NCI-H2227 (cell line): ENCODE measurements at regions not wholly inside any gene's neighbourhood (a gene's known extent, or its start where the extent isn't known, plus 50 kb on each side); places are given as distances from the start of the nearest gene placed in this dataset.
A peak's percentile ranks its signal among the peaks of the same experiment; 100 is the strongest.
"Not testable (repeated sequence)": the region's sequence is repeated elsewhere in the genome, so short reads cannot be mapped to it uniquely, and the experiment has no call there.

ENCODE experiments used
- DNase-seq: peaks from one replicate; lab custom pipeline; 2025; ENCODE audit not compliant: unreplicated experiment; lab: John Stamatoyannopoulos, UW

DNA sequence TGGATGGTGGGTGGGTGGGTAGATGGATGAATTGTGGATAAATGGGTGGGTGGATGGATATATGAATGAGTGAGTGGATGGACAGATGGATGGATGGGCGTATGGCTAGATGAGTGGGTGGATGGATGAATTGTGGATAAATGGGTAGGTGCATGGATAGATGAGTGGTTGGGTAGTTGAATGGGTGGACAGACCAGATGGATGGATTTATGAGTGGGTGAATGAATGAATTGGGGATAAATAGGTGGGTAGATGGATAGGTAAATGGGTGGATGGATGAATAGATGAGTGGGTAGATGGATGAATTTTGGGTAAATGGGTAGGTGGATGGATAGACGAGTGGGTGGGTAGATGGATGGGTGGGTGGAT is 108.7 kb downstream of the NPIPB11 start:
- DNase-seq, result not testable (repeated sequence)

- not testable (repeated sequence) for DNase-seq
These were observed 109.2 kb downstream of the NPIPB11 start for GRCh38 chr16:29297144-29297808.

GRCh38 chr16:29296176-29296575 is 110.3 kb downstream of the NPIPB11 start:
- not testable (repeated sequence) for DNase-seq

DNA sequence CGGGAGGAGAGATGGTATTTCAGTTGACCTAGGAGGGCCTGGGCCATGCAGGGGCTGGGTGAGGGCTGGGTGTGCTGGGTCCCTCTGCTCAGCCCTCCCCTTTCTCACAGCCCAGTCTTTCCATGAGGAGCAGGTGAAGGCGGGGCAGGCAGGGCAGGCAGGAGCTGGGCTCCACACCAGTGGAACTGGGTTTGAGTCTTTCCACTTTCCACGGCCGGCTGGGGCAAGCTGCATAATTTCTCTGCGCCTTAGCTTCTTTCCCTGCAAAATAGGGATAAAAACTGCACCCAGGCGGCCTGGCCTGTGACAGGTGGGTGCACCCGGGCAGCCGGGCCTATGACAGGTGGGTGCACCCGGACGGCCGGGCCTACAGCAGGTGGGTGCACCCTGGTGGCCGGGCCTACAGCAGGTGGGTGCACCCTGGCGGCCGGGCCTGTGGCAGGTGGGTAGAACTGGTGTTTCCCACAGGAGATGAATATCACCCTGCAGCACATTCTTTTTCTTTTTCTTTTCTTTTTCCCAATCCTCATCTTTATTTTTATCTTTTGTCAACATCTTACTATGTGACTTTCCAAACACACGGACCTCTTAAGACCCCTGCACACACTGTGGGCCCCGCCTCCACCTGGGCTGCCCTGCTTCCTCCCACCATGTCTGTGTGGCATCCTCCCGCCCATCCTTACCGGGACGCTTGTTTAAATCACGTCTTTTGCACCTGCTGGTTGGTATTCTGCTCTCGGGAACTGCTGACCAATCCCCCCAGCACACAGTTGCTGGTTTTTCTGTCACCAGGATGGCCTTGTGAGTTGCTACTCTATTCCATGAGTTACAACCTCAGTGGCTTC is 111.3 kb downstream of the NPIPB11 start:
- DNase-seq, result not testable (repeated sequence)

DNA sequence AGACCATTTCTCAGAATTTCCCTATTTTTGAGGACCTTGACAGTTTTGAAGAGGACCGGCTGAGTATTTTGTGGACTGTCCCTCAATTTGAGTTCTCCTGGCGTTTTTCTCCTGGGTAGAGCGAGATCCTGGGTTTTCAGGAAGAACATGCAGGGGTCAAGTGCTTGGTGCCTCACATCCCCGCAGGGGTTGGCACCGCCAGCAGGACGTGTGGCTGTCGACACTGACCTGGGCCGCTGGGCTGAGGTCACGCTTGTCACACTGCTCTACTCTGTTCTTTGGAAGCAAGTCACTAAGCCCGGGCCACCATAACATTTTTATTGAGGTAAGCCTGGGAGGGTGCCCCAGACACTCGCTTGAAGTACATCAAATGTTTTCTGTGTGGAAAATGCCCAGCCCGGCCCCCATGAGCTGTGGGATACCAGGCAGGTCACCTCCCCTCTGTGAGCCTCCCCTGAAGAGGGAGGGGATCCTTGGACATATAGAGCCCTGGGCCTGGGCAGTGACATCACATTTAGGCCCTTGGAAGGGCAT is 112.0 kb downstream of the NPIPB11 start:
- not testable (repeated sequence) for DNase-seq

GRCh38 chr16:29293545-29293944 is 113.0 kb downstream of the NPIPB11 start:
- DNase-seq, result not testable (repeated sequence)

DNA sequence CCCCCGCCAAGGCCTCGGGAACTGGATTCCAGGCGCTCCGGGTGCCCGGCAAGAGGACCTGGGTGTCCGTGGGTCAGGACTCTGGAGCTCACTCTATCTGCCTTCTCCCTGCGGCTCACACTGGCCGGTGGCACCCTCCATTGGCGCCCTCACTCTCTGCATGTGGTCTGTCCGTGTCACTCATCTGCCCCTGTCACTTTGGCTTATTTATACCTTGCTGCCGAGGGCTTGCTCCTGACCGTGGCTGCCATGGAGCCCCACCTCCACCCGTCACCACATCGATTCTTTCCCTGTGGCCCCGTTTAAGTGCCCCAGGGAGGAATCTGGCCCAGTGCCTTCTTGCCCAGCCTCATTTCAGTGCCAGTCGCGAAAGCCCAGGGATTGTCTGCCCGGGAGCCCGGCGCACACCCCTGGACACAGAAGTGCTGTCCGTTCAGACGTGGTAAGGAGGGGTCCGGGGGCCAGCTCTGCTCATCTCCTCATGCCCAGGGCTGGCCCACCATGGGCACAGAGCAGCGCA is 113.5 kb downstream of the NPIPB11 start:
- DNase-seq, result not testable (repeated sequence)

DNA sequence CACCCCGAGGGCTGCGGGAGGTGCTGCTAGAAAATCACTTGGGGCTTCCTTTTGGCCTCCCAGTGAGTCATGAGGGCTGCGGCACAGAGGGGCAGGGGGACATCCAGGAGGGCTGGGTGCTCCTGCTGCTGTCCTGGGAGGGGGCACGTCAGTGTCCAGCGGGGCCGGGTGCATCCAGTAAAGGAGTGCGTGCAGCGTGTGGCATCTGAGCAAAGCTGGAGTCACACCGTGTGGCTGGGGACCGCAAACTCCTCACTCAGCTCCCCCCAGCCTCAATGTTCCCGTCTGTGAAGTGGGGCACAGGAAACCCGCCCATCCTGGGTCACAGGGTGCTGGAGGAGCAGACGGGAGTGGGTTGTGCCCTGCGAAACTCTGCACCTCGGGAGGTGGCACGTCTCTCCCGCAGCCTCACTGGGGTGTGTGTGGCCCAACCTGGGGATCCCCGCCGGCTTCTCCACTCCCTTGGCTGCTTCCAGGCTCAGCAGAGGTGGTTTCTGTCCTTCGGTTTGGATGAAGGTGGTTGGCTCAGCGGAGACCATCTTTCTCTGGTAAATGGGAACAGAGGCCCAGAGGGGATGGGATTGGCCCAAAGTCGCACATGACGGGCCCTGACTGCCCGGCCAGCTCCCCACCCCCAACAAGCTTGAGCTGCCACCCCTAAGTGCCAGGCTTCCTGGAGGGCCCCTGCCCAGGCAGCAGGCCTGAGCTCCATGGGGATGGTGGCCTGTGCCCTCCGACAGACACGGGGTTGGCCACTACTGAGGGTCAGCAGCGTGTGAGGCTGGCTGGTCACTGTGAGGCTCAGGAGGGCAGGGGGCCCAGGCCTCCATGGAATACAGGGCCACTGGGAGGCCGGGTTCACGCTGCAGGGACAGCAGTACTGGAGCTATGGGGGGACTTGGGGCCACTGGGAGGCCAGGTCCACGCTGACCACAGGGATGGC is 114.9 kb downstream of the NPIPB11 start:
- DNase-seq, result not testable (repeated sequence)

DNA sequence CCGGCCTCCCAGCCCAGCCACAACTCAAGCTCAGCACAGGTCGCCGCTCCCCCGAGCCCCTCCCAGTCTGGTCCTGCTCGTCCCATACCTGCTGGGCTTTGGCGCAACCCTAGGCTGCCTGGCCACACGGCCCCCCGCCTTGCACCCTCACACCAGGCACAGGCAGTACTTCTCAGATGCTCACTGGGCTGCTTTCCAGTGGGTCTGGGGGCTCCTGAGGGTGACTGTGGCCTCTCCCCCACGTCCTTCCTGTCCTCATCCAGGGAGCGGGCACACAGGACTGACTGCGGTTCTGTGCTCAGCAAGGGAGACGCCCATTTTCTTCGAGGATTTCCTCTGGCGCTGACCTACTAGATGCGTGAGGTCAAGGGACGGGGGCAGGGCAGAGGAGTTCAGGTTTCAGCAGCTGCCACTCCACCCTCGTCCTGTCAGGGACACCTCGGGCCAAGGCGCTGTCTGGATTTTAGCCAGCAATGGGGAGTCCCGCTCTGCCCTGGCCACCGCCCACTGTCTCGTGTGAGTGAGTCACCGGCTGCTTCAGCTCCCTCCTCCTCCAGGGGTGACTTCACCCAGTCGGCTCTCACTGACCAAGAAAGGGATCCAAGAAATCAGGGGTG is 115.8 kb downstream of the NPIPB11 start:
- peak; percentile 11 for DNase-seq

GRCh38 chr16:29289516-29290239 is 116.8 kb downstream of the NPIPB11 start:
- not testable (repeated sequence) for DNase-seq

DNA sequence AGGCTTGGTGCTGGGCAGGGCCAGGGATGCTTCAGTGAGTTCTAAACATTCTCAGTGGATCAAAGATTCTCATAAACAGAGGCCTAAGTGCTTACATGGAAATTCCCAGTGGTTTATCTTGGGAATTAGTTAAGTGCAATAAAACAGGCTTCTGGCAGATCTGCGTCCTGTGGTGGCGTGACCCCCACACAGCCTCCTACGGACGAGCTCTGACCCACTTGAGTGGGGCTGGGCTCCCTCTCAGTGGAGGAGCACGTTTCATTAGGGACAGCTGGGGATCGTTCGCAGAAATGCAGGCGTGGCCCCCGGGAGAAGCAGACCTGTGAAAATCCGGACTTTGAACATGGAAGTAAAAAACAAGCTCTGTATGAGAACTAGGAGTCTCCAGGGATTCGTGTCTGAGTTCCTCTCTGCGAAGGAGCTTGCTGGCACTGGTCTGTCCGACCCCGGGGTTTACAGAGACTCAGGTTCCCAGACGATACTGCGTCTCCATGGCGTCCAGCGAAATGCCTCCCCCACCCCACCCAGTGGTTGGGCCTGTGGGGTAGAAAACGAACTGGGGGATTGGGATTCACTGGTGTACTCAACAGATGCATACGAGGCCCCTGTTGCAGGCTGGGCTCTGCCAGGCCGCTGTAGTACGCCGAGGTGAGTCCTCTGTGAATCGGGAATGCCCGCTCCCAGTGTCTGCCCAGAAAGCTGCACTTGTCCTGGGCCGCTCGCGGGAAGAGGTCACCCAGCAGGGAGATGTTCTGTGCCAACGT is 117.6 kb downstream of the NPIPB11 start:
- not testable (repeated sequence) for DNase-seq

DNA sequence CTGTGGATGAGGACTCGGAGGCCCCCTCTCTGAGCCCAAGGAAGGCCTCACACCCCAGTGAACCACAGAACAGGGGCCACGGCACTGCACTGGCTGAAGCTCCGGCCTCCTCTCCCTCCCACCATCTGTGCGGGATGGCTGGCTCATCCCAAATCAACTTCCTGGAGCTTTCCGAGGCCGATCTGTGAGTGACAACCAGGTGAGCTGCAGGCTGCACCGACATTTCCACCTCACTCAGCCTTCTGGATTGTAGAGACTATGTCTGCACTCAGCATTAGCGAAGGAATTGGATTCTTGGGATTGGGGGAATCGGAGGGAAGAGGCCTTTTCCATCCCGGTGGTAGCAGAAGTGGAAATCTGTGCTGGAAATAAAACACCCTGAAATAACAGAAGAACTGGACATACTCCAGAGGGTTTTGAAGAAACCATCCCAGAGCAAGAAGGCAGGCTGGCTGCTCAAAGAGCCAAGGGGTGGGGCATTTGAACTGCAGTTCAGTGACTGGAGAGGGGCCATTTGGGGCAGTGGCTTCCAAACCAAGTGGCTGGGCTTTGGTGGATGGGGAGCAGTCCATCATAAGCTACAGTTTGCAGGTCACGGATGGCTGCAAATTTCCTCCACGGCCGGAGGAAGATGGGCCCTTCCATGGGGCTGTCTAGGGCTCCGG is 118.5 kb downstream of the NPIPB11 start:
- DNase-seq, result not testable (repeated sequence)

DNA sequence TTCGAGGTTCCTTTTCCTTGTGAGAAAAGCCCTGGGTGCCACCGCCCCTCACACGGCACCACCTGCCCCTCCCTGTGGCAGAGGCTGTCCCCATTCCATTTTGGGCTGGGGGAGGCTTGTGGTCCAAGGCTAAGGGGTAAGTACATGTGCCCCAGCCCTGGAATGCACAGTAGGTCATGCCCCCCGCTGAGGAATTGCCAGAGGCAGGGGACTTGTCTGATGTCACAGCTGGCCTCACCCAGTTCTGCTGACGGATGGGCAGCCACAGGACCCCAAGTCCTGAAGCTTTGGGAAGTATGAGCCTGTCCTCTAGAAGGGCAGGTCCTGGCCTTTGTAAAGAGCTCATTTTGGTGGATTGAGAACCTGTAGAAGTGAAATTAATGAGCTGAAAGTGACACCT is 119.3 kb downstream of the NPIPB11 start:
- DNase-seq, result not testable (repeated sequence)

GRCh38 chr16:29286796-29287195 is 119.7 kb downstream of the NPIPB11 start:
- not testable (repeated sequence) for DNase-seq

DNA sequence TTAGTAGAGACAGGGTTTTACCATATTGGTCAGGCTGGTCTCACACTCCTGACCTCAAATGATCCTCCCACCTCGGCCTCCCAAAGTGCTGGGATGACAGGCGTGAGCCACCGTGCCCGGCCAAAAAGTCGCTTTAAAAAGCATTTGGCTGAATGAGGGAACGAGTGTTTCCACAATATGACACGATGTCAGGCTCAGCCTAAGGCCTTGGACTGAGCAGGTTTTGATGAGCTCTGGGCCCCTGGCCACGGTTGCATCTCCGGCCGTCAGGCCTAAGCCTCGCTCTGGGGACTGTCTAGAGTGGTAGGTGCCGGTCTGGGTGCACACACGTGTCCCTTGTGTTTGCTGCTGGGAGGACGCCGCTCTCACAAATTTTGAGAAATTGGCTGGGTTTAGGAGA is 120.3 kb downstream of the NPIPB11 start:
- not testable (repeated sequence) for DNase-seq

GRCh38 chr16:29285151-29285885 is 121.2 kb downstream of the NPIPB11 start:
- DNase-seq, result not testable (repeated sequence)

GRCh38 chr16:29284723-29285122 is 121.8 kb downstream of the NPIPB11 start:
- DNase-seq, result not testable (repeated sequence)

- DNase-seq, result not testable (repeated sequence)
These were observed 122.4 kb downstream of the NPIPB11 start for GRCh38 chr16:29284159-29284558.
